Endothelial cell (in vitro differentiated cells): ENCODE measurements at regions not wholly inside any gene's neighbourhood (a gene's known extent, or its start where the extent isn't known, plus 50 kb on each side); places are given as distances from the start of the nearest gene placed in this dataset.

ENCODE experiments used
- DNase-seq: peaks from one replicate; pipeline ENCODE4 v3.0.0; 2021; ENCODE audit warnings: low spot score
- H3K27ac Mint-ChIP-seq: one replicate; pipeline ENCODE4 v1.8.0; 2021; ENCODE audit warnings: mixed read lengths, inconsistent platforms; ENCODE audit not compliant: unreplicated experiment
- H3K27me3 Mint-ChIP-seq: one replicate; pipeline ENCODE4 v1.8.0; 2021; ENCODE audit warnings: mild to moderate bottlenecking, moderate library complexity, mixed read lengths, inconsistent platforms; ENCODE audit not compliant: unreplicated experiment
- H3K36me3 Mint-ChIP-seq: one replicate; pipeline ENCODE4 v1.8.0; 2021; ENCODE audit warnings: mild to moderate bottlenecking, low read depth, mixed read lengths, inconsistent platforms; ENCODE audit not compliant: unreplicated experiment
- H3K4me1 Mint-ChIP-seq: one replicate; pipeline ENCODE4 v1.8.0; 2021; ENCODE audit warnings: mild to moderate bottlenecking, mixed read lengths, inconsistent platforms; ENCODE audit not compliant: unreplicated experiment
- H3K4me3 Mint-ChIP-seq: one replicate; pipeline ENCODE4 v1.8.0; 2021; ENCODE audit warnings: mild to moderate bottlenecking, mixed read lengths, inconsistent platforms; ENCODE audit not compliant: unreplicated experiment
- H3K9me3 Mint-ChIP-seq: one replicate; pipeline ENCODE4 v1.8.0; 2021; ENCODE audit warnings: mixed read lengths, inconsistent platforms; ENCODE audit not compliant: unreplicated experiment
- CTCF ChIP-seq: fragments of 200-600 bp; sonication (generic); IDR thresholded peaks from one replicate; pipeline ENCODE4 v1.5.0; 2021; ENCODE audit warnings: antibody characterized with exemption; ENCODE audit not compliant: unreplicated experiment

DNA sequence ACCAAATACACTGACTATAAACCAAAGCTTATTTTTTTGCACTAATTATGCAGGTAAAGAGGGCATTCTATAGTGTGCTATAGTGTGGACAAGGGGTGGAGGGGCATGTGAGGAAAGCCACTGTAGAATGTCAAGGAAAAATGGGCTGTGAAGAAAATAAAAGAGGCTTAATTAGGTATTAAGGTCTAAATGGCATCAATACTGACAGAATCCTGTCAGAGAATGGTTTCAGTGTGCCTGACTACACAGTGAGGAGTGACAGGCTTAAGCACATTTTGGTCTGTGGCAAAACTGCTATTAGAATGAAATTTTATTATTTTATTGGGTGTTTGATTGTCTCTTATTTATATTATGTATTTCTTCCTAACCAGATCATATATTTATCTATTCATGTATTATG is 787.6 kb upstream of the CELF4 start:
- Mint-ChIP-seq H3K4me1 (no peaks in the 10 kb centered on the region), H3K9me3 (no peaks in the 10 kb centered on the region), H3K27me3 (no peaks in the 10 kb centered on the region), H3K27ac (no peak overlapping the region), H3K4me3 (no peak overlapping the region), H3K36me3 (no peaks in the 10 kb centered on the region)
- no peak for TF ChIP-seq CTCF
- DNase-seq = no peak

GRCh38 chr18:38350141-38350540 is 784.5 kb upstream of the CELF4 start:
- H3K27ac Mint-ChIP-seq = no peak overlapping the region
- TF ChIP-seq CTCF = no peak
- no peaks in the 10 kb centered on the region for H3K27me3 Mint-ChIP-seq
- H3K36me3 Mint-ChIP-seq = no peaks in the 10 kb centered on the region
- DNase-seq = no peak
- no peaks in the 10 kb centered on the region for H3K9me3 Mint-ChIP-seq
- no peak overlapping the region for H3K4me3 Mint-ChIP-seq
- H3K4me1 Mint-ChIP-seq = no peaks in the 10 kb centered on the region

DNA sequence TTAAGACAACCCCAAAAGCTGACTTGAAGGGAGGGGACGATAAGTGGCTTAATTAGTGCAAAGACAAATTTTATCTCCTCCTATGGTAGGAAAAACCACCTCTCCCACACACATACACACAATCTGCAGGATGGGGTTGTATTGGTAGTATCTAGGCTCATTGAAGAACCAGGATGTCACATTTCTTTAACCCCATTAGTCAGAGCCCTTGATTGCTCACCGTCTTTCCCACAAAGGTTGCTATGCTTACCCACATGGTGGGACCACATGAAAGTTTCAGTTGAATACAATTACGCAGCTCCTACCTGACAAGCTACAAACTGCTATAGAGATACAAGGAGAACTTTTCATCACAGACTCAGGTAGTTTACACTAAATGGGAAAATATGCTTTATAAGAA is 765.0 kb upstream of the CELF4 start:
- Mint-ChIP-seq H3K4me1 (no peaks in the 10 kb centered on the region), H3K4me3 (no peak overlapping the region), H3K27ac (no peak overlapping the region), H3K9me3 (no peaks in the 10 kb centered on the region), H3K27me3 (no peaks in the 10 kb centered on the region), H3K36me3 (no peaks in the 10 kb centered on the region)
- TF ChIP-seq CTCF = no peak
- DNase-seq = no peak

GRCh38 chr18:38329145-38329544 is 763.5 kb upstream of the CELF4 start:
- TF ChIP-seq CTCF = no peak
- no peak overlapping the region for H3K4me3 Mint-ChIP-seq
- no peak for DNase-seq
- H3K4me1 Mint-ChIP-seq = no peaks in the 10 kb centered on the region
- no peaks in the 10 kb centered on the region for H3K27me3 Mint-ChIP-seq
- H3K27ac Mint-ChIP-seq = no peak overlapping the region
- H3K9me3 Mint-ChIP-seq = no peaks in the 10 kb centered on the region
- H3K36me3 Mint-ChIP-seq = no peaks in the 10 kb centered on the region

DNA sequence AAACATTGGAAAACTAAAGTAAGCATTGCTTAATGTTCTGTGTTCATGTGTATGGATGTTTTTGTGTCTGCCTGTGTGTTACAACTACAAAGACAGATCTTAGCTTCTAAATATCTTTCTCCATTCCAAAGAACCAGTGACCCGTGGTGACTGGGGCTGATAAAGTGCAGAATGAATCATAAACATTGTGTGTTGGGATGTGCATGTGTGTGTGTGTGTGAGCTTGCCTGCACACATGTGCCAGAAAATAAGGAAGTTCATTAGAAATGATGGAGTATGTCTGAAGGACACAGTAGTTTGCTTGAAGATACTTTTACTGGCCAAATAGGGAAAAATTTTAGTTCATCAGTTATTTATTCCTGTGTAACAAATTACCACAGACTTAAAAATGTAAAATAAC is 756.6 kb upstream of the CELF4 start:
- no peaks in the 10 kb centered on the region for H3K9me3 Mint-ChIP-seq
- no peak for TF ChIP-seq CTCF

More for the DNA sequence above, 756.6 kb upstream of the CELF4 start:
- H3K4me1 Mint-ChIP-seq = no peaks in the 10 kb centered on the region
- H3K36me3 Mint-ChIP-seq = no peaks in the 10 kb centered on the region
- no peak overlapping the region for H3K4me3 Mint-ChIP-seq
- H3K27me3 Mint-ChIP-seq = no peaks in the 10 kb centered on the region
- DNase-seq = no peak
- no peak overlapping the region for H3K27ac Mint-ChIP-seq
